Osteocyte (in vitro differentiated cells): ENCODE measurements at regions not wholly inside any gene's neighbourhood (a gene's known extent, or its start where the extent isn't known, plus 50 kb on each side); places are given as distances from the start of the nearest gene placed in this dataset.

ENCODE experiments used
- DNase-seq: peaks from one replicate; pipeline ENCODE4 v3.0.0; 2021; ENCODE audit warnings: mixed read lengths; ENCODE audit not compliant: unreplicated experiment; ENCODE audit errors: extremely low spot score
- H3K27ac Mint-ChIP-seq: one replicate; pipeline ENCODE4 v1.8.0; 2021; ENCODE audit warnings: mild to moderate bottlenecking, mixed read lengths; ENCODE audit not compliant: unreplicated experiment
- H3K27me3 Mint-ChIP-seq: one replicate; pipeline ENCODE4 v1.8.0; 2021; ENCODE audit warnings: mixed read lengths; ENCODE audit not compliant: unreplicated experiment
- H3K36me3 Mint-ChIP-seq: one replicate; pipeline ENCODE4 v1.8.0; 2021; ENCODE audit warnings: mixed read lengths; ENCODE audit not compliant: unreplicated experiment
- H3K4me1 Mint-ChIP-seq: one replicate; pipeline ENCODE4 v1.8.0; 2021; ENCODE audit warnings: mixed read lengths; ENCODE audit not compliant: unreplicated experiment
- H3K4me3 Mint-ChIP-seq: one replicate; pipeline ENCODE4 v1.8.0; 2021; ENCODE audit warnings: mild to moderate bottlenecking, moderate library complexity, mixed read lengths; ENCODE audit not compliant: unreplicated experiment
- H3K9me3 Mint-ChIP-seq: one replicate; pipeline ENCODE4 v1.8.0; 2021; ENCODE audit warnings: mixed read lengths; ENCODE audit not compliant: unreplicated experiment
- TF ChIP-seq, protein P1 (sequence below): fragments of 200-600 bp; sonication (generic); IDR thresholded peaks from 2 replicates; pipeline ENCODE4 v1.5.0; 2021; ENCODE audit warnings: antibody characterized with exemption, mild to moderate bottlenecking, moderate library complexity

DNA sequence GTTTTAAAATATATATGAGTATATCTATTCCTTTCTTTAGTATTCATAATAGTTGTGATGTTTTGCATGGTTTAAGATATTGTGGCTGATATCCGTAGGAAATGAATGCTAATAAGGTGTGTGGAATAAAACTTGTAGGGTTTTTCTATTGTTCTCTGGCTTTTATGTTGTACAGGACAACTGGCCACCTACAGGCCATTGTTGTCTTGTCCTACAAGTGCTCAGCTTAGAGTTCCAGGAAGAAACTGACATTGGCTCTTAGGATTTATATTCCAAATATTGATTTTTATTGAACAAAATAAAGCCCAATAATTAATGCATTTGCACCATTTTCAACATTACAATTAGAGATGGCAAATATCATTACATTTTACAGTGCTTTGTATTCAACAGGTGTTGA lies 512.8 kb upstream of the TENM4 start:
- H3K4me3 Mint-ChIP-seq: no peak overlapping the region
- TF ChIP-seq, protein P1, sequence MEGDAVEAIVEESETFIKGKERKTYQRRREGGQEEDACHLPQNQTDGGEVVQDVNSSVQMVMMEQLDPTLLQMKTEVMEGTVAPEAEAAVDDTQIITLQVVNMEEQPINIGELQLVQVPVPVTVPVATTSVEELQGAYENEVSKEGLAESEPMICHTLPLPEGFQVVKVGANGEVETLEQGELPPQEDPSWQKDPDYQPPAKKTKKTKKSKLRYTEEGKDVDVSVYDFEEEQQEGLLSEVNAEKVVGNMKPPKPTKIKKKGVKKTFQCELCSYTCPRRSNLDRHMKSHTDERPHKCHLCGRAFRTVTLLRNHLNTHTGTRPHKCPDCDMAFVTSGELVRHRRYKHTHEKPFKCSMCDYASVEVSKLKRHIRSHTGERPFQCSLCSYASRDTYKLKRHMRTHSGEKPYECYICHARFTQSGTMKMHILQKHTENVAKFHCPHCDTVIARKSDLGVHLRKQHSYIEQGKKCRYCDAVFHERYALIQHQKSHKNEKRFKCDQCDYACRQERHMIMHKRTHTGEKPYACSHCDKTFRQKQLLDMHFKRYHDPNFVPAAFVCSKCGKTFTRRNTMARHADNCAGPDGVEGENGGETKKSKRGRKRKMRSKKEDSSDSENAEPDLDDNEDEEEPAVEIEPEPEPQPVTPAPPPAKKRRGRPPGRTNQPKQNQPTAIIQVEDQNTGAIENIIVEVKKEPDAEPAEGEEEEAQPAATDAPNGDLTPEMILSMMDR: no peak
- no peaks in the 10 kb centered on the region for H3K27me3 Mint-ChIP-seq
- no peak for DNase-seq
- no peak overlapping the region for H3K27ac Mint-ChIP-seq
- peaks cover 9% of the 10 kb centered on the region for H3K9me3 Mint-ChIP-seq
- H3K4me1 Mint-ChIP-seq: no peaks in the 10 kb centered on the region
- H3K36me3 Mint-ChIP-seq: no peaks in the 10 kb centered on the region

DNA sequence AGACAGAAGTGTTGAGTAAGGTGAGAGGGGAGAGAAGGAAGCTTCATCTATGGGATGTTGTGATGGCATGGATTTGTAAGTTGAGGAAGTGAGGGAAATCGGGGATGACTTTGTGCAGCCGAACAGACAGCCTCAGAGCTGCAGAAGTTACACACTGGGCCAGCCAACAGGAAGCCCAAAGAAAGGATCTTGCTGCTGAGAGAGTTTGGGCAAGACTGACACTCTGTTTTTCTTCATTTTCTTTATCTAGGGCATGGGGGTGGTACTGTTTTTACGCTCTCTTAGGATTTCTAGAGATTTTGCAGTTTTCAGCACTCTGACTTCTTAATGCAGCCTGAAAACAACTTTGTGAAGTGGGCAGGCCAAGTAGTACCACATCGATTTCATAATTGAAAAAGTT lies 509.9 kb upstream of the TENM4 start:
- TF ChIP-seq, protein P1: no peak
- H3K27me3 Mint-ChIP-seq: no peaks in the 10 kb centered on the region
- H3K36me3 Mint-ChIP-seq: no peaks in the 10 kb centered on the region
- H3K4me3 Mint-ChIP-seq: no peak overlapping the region
- no peak overlapping the region for H3K27ac Mint-ChIP-seq
- no peak for DNase-seq
- no peaks in the 10 kb centered on the region for H3K4me1 Mint-ChIP-seq
- H3K9me3 Mint-ChIP-seq: no peaks in the 10 kb centered on the region

- H3K9me3 Mint-ChIP-seq: no peaks in the 10 kb centered on the region
- TF ChIP-seq, protein P1: no peak
- H3K36me3 Mint-ChIP-seq: no peaks in the 10 kb centered on the region
- H3K27me3 Mint-ChIP-seq: no peaks in the 10 kb centered on the region
- no peak overlapping the region for H3K4me3 Mint-ChIP-seq
- H3K27ac Mint-ChIP-seq: no peak overlapping the region
- DNase-seq: no peak
- H3K4me1 Mint-ChIP-seq: no peaks in the 10 kb centered on the region
Measured at GRCh38 chr11:79950172-79950571, 509.3 kb upstream of the TENM4 start.

- Mint-ChIP-seq H3K27me3 (no peaks in the 10 kb centered on the region), H3K27ac (no peak overlapping the region), H3K9me3 (no peaks in the 10 kb centered on the region), H3K4me1 (no peaks in the 10 kb centered on the region), H3K36me3 (no peaks in the 10 kb centered on the region), H3K4me3 (no peak overlapping the region)
- no peak for DNase-seq
- TF ChIP-seq, protein P1: no peak
Measured at GRCh38 chr11:79949574-79949973, 508.7 kb upstream of the TENM4 start.

GRCh38 chr11:79942646-79943045 lies 501.8 kb upstream of the TENM4 start:
- Mint-ChIP-seq H3K27ac (no peak overlapping the region), H3K36me3 (no peaks in the 10 kb centered on the region), H3K27me3 (no peaks in the 10 kb centered on the region), H3K4me3 (no peak overlapping the region), H3K9me3 (no peaks in the 10 kb centered on the region), H3K4me1 (no peaks in the 10 kb centered on the region)
- TF ChIP-seq, protein P1: no peak
- no peak for DNase-seq
